SK-N-SH treated with all-trans-retinoic acid at 6 μM for 48 hours (cell line): ENCODE measurements at regions not wholly inside any gene's neighbourhood (a gene's known extent, or its start where the extent isn't known, plus 50 kb on each side); places are given as distances from the start of the nearest gene placed in this dataset.

ENCODE experiments used
- ATAC-seq: fragments of 200-7000 bp; cut with Tn5 transposase; 3 replicates; pipeline ENCODE4 v1.9.1; 2020; ENCODE audit warnings: mild to moderate bottlenecking, moderate library complexity
- ARNTL ChIP-seq: fragments of 450-650 bp; formaldehyde crosslinking; IDR thresholded peaks from 2 replicates; pipeline ENCODE4 v1.5.0; 2020; ENCODE audit warnings: low read depth, mild to moderate bottlenecking, moderate library complexity, borderline replicate concordance
- CSDC2 ChIP-seq: fragments of 250-450 bp; sonication (Bioruptor Pico); IDR thresholded peaks from 2 replicates; pipeline ENCODE4 v1.5.0; 2020; ENCODE audit warnings: mild to moderate bottlenecking, moderate library complexity
- ESRRG ChIP-seq: fragments of 250-450 bp; sonication (Bioruptor Pico); IDR thresholded peaks from 2 replicates; pipeline ENCODE4 v1.6.1; 2021; ENCODE audit warnings: mild to moderate bottlenecking
- GLIS3 ChIP-seq: fragments of 250-450 bp; sonication (Bioruptor Pico); IDR thresholded peaks from 2 replicates; pipeline ENCODE4 v1.5.0; 2020; ENCODE audit warnings: mild to moderate bottlenecking, moderate library complexity
- ISL1 ChIP-seq: fragments of 250-450 bp; sonication (Bioruptor Pico); IDR thresholded peaks from 2 replicates; pipeline ENCODE4 v2.1.2; 2022; ENCODE audit warnings: mild to moderate bottlenecking, moderate library complexity
- PPARA ChIP-seq: fragments of 250-450 bp; sonication (Bioruptor Pico); IDR thresholded peaks from 2 replicates; pipeline ENCODE4 v1.5.0; 2020; ENCODE audit warnings: mild to moderate bottlenecking, borderline replicate concordance
- RARB ChIP-seq: fragments of 250-450 bp; sonication (Bioruptor Pico); IDR thresholded peaks from 2 replicates; pipeline ENCODE4 v1.8.0; 2021; ENCODE audit warnings: mild to moderate bottlenecking, moderate library complexity
- SNAI2 ChIP-seq: fragments of 250-450 bp; sonication (Bioruptor Pico); IDR thresholded peaks from 2 replicates; pipeline ENCODE4 v1.5.0; 2020; ENCODE audit warnings: mild to moderate bottlenecking, moderate library complexity
- TCF4 ChIP-seq: fragments of 250-450 bp; sonication (Bioruptor Pico); IDR thresholded peaks from 2 replicates; pipeline ENCODE4 v1.8.0; 2021; ENCODE audit warnings: mild to moderate bottlenecking, moderate library complexity, borderline replicate concordance
- TOX ChIP-seq: fragments of 250-450 bp; sonication (Bioruptor Pico); IDR thresholded peaks from 2 replicates; pipeline ENCODE4 v1.8.0; 2021; ENCODE audit warnings: mild to moderate bottlenecking, moderate library complexity, borderline replicate concordance
- ZC3H10 ChIP-seq: fragments of 250-450 bp; sonication (Bioruptor Pico); IDR thresholded peaks from 2 replicates; pipeline ENCODE4 v1.5.1; 2021; ENCODE audit warnings: mild to moderate bottlenecking, moderate library complexity
- ZFP3 ChIP-seq: fragments of 250-450 bp; sonication (Bioruptor Pico); IDR thresholded peaks from 2 replicates; pipeline ENCODE4 v1.5.0; 2020; ENCODE audit warnings: mild to moderate bottlenecking, moderate library complexity
- ZFP30 ChIP-seq: fragments of 450-650 bp; formaldehyde crosslinking; IDR thresholded peaks from 2 replicates; pipeline ENCODE4 v1.5.0; 2022; ENCODE audit warnings: mild to moderate bottlenecking, moderate library complexity
- ZNF565 ChIP-seq: fragments of 450-650 bp; formaldehyde crosslinking; conservative IDR thresholded peaks from 2 replicates; pipeline ENCODE4 v1.5.0; 2020; ENCODE audit warnings: low read depth, mild to moderate bottlenecking, moderate library complexity
- ZNF8 ChIP-seq: fragments of 450-650 bp; formaldehyde crosslinking; IDR thresholded peaks from 2 replicates; pipeline ENCODE4 v1.5.0; 2020; ENCODE audit warnings: mild to moderate bottlenecking, moderate library complexity
- TF ChIP-seq, protein P1 (sequence below): fragments of 250-450 bp; sonication (Bioruptor Pico); IDR thresholded peaks from 2 replicates; pipeline ENCODE4 v1.8.0; 2020; ENCODE audit warnings: mild to moderate bottlenecking, moderate library complexity, borderline replicate concordance
- TF ChIP-seq, protein P2 (sequence below): fragments of 250-450 bp; sonication (Bioruptor Pico); IDR thresholded peaks from 2 replicates; pipeline ENCODE4 v1.8.0; 2021; ENCODE audit warnings: low read depth, mild to moderate bottlenecking, moderate library complexity, borderline replicate concordance
- TF ChIP-seq, protein P3 (sequence below): fragments of 250-450 bp; sonication (Bioruptor Pico); IDR thresholded peaks from 2 replicates; pipeline ENCODE4 v1.5.1; 2021; ENCODE audit warnings: mild to moderate bottlenecking, moderate library complexity
- TF ChIP-seq, protein P4 (sequence below): fragments of 250-450 bp; sonication (Bioruptor Pico); IDR thresholded peaks from 2 replicates; pipeline ENCODE4 v1.5.0; 2020; ENCODE audit warnings: mild to moderate bottlenecking, moderate library complexity
- TF ChIP-seq, protein P5 (sequence below): fragments of 250-450 bp; sonication (Bioruptor Pico); IDR thresholded peaks from 2 replicates; pipeline ENCODE4 v1.5.1; 2020; ENCODE audit warnings: low read depth, mild to moderate bottlenecking, moderate library complexity

- TF ChIP-seq CSDC2 (CRISPR knock-in tag) (no peak), ARNTL (CRISPR knock-in tag) (no peak), GLIS3 (CRISPR knock-in tag) (no peak), ISL1 (CRISPR knock-in tag) (no peak), ZFP3 (CRISPR knock-in tag) (no peak), ZNF565 (no peak), TOX (no peak), PPARA (CRISPR knock-in tag) (no peak), ZFP30 (CRISPR knock-in tag) (no peak), SNAI2 (no peak), ESRRG (CRISPR knock-in tag) (no peak), RARB (CRISPR knock-in tag) (no peak), TCF4 (CRISPR knock-in tag) (no peak), ZC3H10 (CRISPR knock-in tag) (no peak)
- TF ChIP-seq, protein P1, sequence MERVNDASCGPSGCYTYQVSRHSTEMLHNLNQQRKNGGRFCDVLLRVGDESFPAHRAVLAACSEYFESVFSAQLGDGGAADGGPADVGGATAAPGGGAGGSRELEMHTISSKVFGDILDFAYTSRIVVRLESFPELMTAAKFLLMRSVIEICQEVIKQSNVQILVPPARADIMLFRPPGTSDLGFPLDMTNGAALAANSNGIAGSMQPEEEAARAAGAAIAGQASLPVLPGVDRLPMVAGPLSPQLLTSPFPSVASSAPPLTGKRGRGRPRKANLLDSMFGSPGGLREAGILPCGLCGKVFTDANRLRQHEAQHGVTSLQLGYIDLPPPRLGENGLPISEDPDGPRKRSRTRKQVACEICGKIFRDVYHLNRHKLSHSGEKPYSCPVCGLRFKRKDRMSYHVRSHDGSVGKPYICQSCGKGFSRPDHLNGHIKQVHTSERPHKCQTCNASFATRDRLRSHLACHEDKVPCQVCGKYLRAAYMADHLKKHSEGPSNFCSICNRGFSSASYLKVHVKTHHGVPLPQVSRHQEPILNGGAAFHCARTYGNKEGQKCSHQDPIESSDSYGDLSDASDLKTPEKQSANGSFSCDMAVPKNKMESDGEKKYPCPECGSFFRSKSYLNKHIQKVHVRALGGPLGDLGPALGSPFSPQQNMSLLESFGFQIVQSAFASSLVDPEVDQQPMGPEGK (CRISPR knock-in tag) = no peak
- TF ChIP-seq, protein P2, sequence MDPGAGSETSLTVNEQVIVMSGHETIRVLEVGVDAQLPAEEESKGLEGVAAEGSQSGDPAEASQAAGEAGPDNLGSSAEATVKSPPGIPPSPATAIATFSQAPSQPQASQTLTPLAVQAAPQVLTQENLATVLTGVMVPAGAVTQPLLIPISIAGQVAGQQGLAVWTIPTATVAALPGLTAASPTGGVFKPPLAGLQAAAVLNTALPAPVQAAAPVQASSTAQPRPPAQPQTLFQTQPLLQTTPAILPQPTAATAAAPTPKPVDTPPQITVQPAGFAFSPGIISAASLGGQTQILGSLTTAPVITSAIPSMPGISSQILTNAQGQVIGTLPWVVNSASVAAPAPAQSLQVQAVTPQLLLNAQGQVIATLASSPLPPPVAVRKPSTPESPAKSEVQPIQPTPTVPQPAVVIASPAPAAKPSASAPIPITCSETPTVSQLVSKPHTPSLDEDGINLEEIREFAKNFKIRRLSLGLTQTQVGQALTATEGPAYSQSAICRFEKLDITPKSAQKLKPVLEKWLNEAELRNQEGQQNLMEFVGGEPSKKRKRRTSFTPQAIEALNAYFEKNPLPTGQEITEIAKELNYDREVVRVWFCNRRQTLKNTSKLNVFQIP (CRISPR knock-in tag) = no peak
- TF ChIP-seq, protein P3, sequence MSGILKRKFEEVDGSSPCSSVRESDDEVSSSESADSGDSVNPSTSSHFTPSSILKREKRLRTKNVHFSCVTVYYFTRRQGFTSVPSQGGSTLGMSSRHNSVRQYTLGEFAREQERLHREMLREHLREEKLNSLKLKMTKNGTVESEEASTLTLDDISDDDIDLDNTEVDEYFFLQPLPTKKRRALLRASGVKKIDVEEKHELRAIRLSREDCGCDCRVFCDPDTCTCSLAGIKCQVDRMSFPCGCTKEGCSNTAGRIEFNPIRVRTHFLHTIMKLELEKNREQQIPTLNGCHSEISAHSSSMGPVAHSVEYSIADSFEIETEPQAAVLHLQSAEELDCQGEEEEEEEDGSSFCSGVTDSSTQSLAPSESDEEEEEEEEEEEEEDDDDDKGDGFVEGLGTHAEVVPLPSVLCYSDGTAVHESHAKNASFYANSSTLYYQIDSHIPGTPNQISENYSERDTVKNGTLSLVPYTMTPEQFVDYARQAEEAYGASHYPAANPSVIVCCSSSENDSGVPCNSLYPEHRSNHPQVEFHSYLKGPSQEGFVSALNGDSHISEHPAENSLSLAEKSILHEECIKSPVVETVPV (CRISPR knock-in tag) = no peak
- TF ChIP-seq, protein P4, sequence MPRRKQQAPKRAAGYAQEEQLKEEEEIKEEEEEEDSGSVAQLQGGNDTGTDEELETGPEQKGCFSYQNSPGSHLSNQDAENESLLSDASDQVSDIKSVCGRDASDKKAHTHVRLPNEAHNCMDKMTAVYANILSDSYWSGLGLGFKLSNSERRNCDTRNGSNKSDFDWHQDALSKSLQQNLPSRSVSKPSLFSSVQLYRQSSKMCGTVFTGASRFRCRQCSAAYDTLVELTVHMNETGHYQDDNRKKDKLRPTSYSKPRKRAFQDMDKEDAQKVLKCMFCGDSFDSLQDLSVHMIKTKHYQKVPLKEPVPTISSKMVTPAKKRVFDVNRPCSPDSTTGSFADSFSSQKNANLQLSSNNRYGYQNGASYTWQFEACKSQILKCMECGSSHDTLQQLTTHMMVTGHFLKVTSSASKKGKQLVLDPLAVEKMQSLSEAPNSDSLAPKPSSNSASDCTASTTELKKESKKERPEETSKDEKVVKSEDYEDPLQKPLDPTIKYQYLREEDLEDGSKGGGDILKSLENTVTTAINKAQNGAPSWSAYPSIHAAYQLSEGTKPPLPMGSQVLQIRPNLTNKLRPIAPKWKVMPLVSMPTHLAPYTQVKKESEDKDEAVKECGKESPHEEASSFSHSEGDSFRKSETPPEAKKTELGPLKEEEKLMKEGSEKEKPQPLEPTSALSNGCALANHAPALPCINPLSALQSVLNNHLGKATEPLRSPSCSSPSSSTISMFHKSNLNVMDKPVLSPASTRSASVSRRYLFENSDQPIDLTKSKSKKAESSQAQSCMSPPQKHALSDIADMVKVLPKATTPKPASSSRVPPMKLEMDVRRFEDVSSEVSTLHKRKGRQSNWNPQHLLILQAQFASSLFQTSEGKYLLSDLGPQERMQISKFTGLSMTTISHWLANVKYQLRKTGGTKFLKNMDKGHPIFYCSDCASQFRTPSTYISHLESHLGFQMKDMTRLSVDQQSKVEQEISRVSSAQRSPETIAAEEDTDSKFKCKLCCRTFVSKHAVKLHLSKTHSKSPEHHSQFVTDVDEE (CRISPR knock-in tag) = no peak
- TF ChIP-seq, protein P5, sequence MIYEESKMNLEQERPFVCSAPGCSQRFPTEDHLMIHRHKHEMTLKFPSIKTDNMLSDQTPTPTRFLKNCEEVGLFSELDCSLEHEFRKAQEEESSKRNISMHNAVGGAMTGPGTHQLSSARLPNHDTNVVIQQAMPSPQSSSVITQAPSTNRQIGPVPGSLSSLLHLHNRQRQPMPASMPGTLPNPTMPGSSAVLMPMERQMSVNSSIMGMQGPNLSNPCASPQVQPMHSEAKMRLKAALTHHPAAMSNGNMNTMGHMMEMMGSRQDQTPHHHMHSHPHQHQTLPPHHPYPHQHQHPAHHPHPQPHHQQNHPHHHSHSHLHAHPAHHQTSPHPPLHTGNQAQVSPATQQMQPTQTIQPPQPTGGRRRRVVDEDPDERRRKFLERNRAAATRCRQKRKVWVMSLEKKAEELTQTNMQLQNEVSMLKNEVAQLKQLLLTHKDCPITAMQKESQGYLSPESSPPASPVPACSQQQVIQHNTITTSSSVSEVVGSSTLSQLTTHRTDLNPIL = no peak
- no peak for ATAC-seq
Measured at GRCh38 chr13:81406022-81406421, 1065.1 kb upstream of the SPRY2 start.

DNA sequence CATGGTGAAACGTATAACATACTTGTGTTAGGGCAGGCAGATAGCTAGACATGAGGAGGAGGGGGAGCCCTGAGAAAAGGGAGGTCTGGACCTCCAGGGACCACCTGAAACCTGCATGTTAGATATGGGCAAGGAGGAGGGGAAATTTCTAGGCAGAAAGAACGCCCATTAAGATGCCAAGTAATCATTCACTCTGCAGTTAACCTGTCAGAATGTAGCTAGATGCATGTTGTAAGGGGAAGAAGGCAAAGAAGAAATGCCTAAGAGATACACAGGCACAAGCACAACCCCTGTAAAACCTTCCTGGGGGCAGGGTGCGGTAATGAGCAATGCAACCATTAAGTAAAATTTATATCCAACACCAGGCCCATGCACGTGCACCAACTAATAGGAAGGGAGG lies 1055.3 kb upstream of the SPRY2 start:
- no peak for ATAC-seq
- no peak for TF ChIP-seq ZFP30 (CRISPR knock-in tag)
- TF ChIP-seq ZNF8 (CRISPR knock-in tag) = no peak
- no peak for TF ChIP-seq ZFP3 (CRISPR knock-in tag)
- TF ChIP-seq ESRRG (CRISPR knock-in tag) = no peak
- no peak for TF ChIP-seq ISL1 (CRISPR knock-in tag)
- TF ChIP-seq, protein P4 (CRISPR knock-in tag) = no peak
- no peak for TF ChIP-seq ZNF565
- no peak for TF ChIP-seq PPARA (CRISPR knock-in tag)
- TF ChIP-seq, protein P5 = no peak
- TF ChIP-seq, protein P2 (CRISPR knock-in tag) = no peak
- TF ChIP-seq, protein P1 (CRISPR knock-in tag) = no peak
